Esophagus muscularis mucosa (tissue), 4 donors: ENCODE measurements at regions not wholly inside any gene's neighbourhood (a gene's known extent, or its start where the extent isn't known, plus 50 kb on each side); places are given as distances from the start of the nearest gene placed in this dataset.

Source experiments
- EP300 ChIP-seq: sonication (generic); formaldehyde crosslinking; IDR thresholded peaks from one replicate; pipeline ENCODE4 v1.6.1; 2017; ENCODE audit warnings: antibody characterized with exemption
- POLR2A ChIP-seq: fragments of 450-650 bp; IDR thresholded peaks from one replicate; pipeline ENCODE4 v1.6.1; 2017; ENCODE audit warnings: antibody characterized with exemption, moderate library complexity, mild to moderate bottlenecking, low read depth
- POLR2AphosphoS5 ChIP-seq, 2 donors: sonication (generic); formaldehyde crosslinking; IDR thresholded peaks; one replicate each; pipeline ENCODE4 v1.6.1; 2017; ENCODE audit warnings: antibody characterized with exemption in 2 of 2
- TF ChIP-seq, protein P1 (sequence below), 3 experiments: fragments of 200-600 bp in 2 of 3; fragments of 450-650 bp in 1 of 3; sonication (generic) in 2 of 3; IDR thresholded peaks; one replicate each; pipeline ENCODE4 v1.5.1; 2017 to 2019; ENCODE audit warnings: antibody characterized with exemption in 3 of 3, mild to moderate bottlenecking in 2 of 3, moderate library complexity in 1 of 3

DNA sequence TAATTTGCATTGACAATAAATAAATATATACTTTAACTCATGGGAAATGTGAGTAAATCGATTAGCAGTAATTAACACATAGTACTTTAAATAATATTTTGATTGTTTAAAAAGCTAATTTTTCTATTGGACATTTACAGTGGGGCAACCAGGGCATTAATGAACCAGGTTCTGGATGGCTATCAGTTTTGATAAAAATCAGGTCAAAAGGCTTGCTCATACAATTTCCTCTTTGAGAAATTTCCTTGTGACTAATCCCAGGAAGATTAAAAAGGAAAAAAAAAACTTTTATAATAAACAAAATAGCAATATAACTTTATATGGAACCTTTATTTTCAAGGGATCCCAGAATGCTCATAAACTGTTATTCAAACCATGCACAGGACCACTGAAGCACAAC, 497.2 kb upstream of the ZEB2 start:
- TF ChIP-seq, protein P1, sequence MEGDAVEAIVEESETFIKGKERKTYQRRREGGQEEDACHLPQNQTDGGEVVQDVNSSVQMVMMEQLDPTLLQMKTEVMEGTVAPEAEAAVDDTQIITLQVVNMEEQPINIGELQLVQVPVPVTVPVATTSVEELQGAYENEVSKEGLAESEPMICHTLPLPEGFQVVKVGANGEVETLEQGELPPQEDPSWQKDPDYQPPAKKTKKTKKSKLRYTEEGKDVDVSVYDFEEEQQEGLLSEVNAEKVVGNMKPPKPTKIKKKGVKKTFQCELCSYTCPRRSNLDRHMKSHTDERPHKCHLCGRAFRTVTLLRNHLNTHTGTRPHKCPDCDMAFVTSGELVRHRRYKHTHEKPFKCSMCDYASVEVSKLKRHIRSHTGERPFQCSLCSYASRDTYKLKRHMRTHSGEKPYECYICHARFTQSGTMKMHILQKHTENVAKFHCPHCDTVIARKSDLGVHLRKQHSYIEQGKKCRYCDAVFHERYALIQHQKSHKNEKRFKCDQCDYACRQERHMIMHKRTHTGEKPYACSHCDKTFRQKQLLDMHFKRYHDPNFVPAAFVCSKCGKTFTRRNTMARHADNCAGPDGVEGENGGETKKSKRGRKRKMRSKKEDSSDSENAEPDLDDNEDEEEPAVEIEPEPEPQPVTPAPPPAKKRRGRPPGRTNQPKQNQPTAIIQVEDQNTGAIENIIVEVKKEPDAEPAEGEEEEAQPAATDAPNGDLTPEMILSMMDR (IDR thresholded peaks at IDR 0.05): no peak
- no peak for TF ChIP-seq POLR2A
- no peak for TF ChIP-seq POLR2AphosphoS5 (IDR thresholded peaks at IDR 0.05)
- TF ChIP-seq EP300: no peak
